WI38 (cell line): ENCODE measurements at regions not wholly inside any gene's neighbourhood (a gene's known extent, or its start where the extent isn't known, plus 50 kb on each side); places are given as distances from the start of the nearest gene placed in this dataset.

Experiments used
- H3K4me3 ChIP-seq: 2 replicates; pipeline ENCODE4 v1.5.1; 2011; ENCODE audit warnings: low read depth, mild to moderate bottlenecking, control low read depth, low read length
- CTCF ChIP-seq: IDR thresholded peaks from 2 replicates; pipeline ENCODE4 v1.5.1; 2012; ENCODE audit warnings: low read depth, mild to moderate bottlenecking, control low read depth, low read length

DNA sequence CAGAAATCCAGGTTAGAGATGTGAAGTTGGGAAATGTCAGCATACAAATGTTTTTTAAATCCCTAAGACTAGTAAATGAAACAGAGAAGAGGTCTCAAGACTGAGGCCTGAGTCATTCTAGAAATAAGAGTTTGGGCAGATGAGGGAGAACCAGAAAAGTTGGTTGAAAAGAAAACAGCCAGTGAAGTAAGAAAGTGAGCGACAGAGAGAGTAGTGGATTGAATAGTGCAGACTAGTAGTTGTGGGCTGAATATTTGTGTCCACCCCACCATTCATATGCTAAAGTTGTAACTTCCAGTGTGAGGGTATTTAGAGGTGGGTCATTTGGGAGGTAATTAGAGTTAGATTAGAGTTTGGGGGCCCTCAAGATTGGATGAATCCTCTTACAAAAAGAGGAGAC lies 889.2 kb downstream of the TTLL7 start:
- no peak for TF ChIP-seq CTCF
- H3K4me3 ChIP-seq = no peak overlapping the region

GRCh38 chr1:83104558-83104957 lies 894.4 kb downstream of the TTLL7 start:
- no peak for TF ChIP-seq CTCF
- H3K4me3 ChIP-seq = no peak overlapping the region

DNA sequence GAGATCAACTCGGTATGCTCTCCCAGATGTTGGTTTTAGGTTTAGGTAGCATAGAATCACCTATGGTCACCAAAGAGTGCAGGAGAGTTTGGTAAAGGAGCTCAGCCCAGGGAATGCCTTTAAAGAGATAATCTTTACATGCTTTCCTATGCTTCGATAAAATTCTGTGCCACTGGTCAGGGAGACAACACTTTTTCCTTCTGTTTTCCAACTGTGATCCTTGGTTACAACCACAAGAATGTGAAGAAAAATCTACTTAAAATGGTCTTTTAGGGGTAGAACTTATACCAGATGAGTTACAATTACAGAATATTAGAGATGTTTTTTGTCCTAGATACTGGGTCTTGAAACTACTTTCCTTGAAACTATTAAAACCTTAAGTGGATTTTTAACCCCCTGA lies 895.6 kb downstream of the TTLL7 start:
- H3K4me3 ChIP-seq = no peak overlapping the region
- no peak for TF ChIP-seq CTCF

GRCh38 chr1:83102630-83103071 lies 896.3 kb downstream of the TTLL7 start:
- no peak for TF ChIP-seq CTCF
- H3K4me3 ChIP-seq = no peak overlapping the region

- TF ChIP-seq CTCF = no peak
- H3K4me3 ChIP-seq = no peak overlapping the region
Observed at GRCh38 chr1:83101406-83101805, 897.5 kb downstream of the TTLL7 start.

- TF ChIP-seq CTCF = no peak
Observed at GRCh38 chr1:83100133-83100532, 898.8 kb downstream of the TTLL7 start.

GRCh38 chr1:83098791-83099190 lies 900.1 kb downstream of the TTLL7 start:
- no peak for TF ChIP-seq CTCF
- H3K4me3 ChIP-seq = no peak overlapping the region

More at GRCh38 chr1:83100133-83100532, 898.8 kb downstream of the TTLL7 start:
- no peak overlapping the region for H3K4me3 ChIP-seq
